HEK293 (cell line): ENCODE measurements at regions not wholly inside any gene's neighbourhood (a gene's known extent, or its start where the extent isn't known, plus 50 kb on each side); places are given as distances from the start of the nearest gene placed in this dataset.

ENCODE experiments used
- CTCF ChIA-PET: fragments of 350-600 bp; formaldehyde crosslinking; extraction: SDS; loops from one replicate; lab custom pipeline; 2021; ENCODE audit warnings: antibody characterized with exemption; lab: Yijun Ruan, JAX
- POLR2A ChIA-PET: fragments of 300-600 bp; formaldehyde crosslinking; extraction: SDS; loops from one replicate; lab custom pipeline; 2020; ENCODE audit warnings: antibody characterized with exemption, inconsistent platforms; lab: Yijun Ruan, JAX
- H3K27ac ChIP-seq: fragments of 200-500 bp; sonication (Bioruptor generic); 2 replicates; pipeline ENCODE4 v1.5.1; 2014; ENCODE audit warnings: low read depth, low read length, control low read depth, inconsistent platforms; ENCODE audit errors: extremely low read depth
- H3K36me3 ChIP-seq, 2 experiments: fragments of 200-500 bp in 1 of 2; sonication (Bioruptor generic) in 1 of 2; 1 replicate in 1 of 2; 2 replicates in 1 of 2; pipeline ENCODE4 v1.5.1; 2014 to 2017; ENCODE audit warnings: inconsistent platforms in 2 of 2, low read length in 2 of 2; ENCODE audit not compliant: control insufficient read depth in 2 of 2, insufficient read depth in 1 of 2
- H3K4me1 ChIP-seq: fragments of 200-500 bp; sonication (Bioruptor generic); 2 replicates; pipeline ENCODE4 v1.5.1; 2014; ENCODE audit warnings: mild to moderate bottlenecking, low read length, inconsistent platforms; ENCODE audit not compliant: control insufficient read depth, insufficient read depth
- H3K4me3 ChIP-seq: 2 replicates; pipeline ENCODE4 v1.5.1; 2011; ENCODE audit warnings: low read depth, mild to moderate bottlenecking, control low read depth, low read length, moderate library complexity
- H3K9me3 ChIP-seq: fragments of 200-500 bp; sonication (Bioruptor generic); 2 replicates; pipeline ENCODE4 v1.5.1; 2014; ENCODE audit warnings: low read depth, low read length, inconsistent platforms; ENCODE audit not compliant: control insufficient read depth, insufficient read depth
- AEBP2 ChIP-seq: fragments of 450-650 bp; formaldehyde crosslinking; IDR thresholded peaks from 2 replicates; pipeline ENCODE4 v1.5.1; 2016; ENCODE audit warnings: missing biosample characterization, missing genetic modification characterization, borderline replicate concordance
- ELK4 ChIP-seq: IDR thresholded peaks from 2 replicates; pipeline ENCODE4 v1.6.1; 2011; ENCODE audit warnings: mild to moderate bottlenecking, low read depth, low read length, borderline replicate concordance
- HOXA7 ChIP-seq: sonication (generic); formaldehyde crosslinking; IDR thresholded peaks from 2 replicates; pipeline ENCODE4 v1.8.1; 2022; ENCODE audit warnings: missing genetic modification reagents, borderline replicate concordance
- TCF7L2 ChIP-seq: IDR thresholded peaks from 2 replicates; pipeline ENCODE4 v1.6.1; 2011; ENCODE audit warnings: low read depth, mild to moderate bottlenecking, inconsistent platforms, low read length, moderate library complexity, borderline replicate concordance
- ZBTB11 ChIP-seq: fragments of 450-650 bp; formaldehyde crosslinking; conservative IDR thresholded peaks from 2 replicates; pipeline ENCODE4 v1.5.1; 2016; ENCODE audit warnings: low read depth, missing biosample characterization, missing genetic modification characterization
- ZBTB48 ChIP-seq: fragments of 450-650 bp; formaldehyde crosslinking; IDR thresholded peaks from 2 replicates; pipeline ENCODE4 v1.5.1; 2016; ENCODE audit warnings: missing biosample characterization, missing genetic modification characterization
- ZNF146 ChIP-seq: fragments of 450-650 bp; formaldehyde crosslinking; IDR thresholded peaks from 2 replicates; pipeline ENCODE4 v1.5.1; 2016; ENCODE audit warnings: missing biosample characterization, missing genetic modification characterization
- ZNF157 ChIP-seq: fragments of 450-650 bp; formaldehyde crosslinking; IDR thresholded peaks from 2 replicates; pipeline ENCODE4 v1.5.1; 2016; ENCODE audit warnings: missing biosample characterization, missing genetic modification characterization
- ZNF19 ChIP-seq: fragments of 450-650 bp; formaldehyde crosslinking; IDR thresholded peaks from 2 replicates; pipeline ENCODE4; 2016; ENCODE audit warnings: missing biosample characterization, missing genetic modification characterization, low read depth
- ZNF266 ChIP-seq: fragments of 450-650 bp; formaldehyde crosslinking; IDR thresholded peaks from 2 replicates; pipeline ENCODE4 v1.5.1; 2016; ENCODE audit warnings: missing biosample characterization, missing genetic modification characterization, low read depth
- ZNF354C ChIP-seq: fragments of 450-650 bp; formaldehyde crosslinking; IDR thresholded peaks from 2 replicates; pipeline ENCODE4 v1.5.1; 2016; ENCODE audit warnings: missing biosample characterization, missing genetic modification characterization, low read depth, borderline replicate concordance
- ZNF521 ChIP-seq: fragments of 450-650 bp; formaldehyde crosslinking; IDR thresholded peaks from 2 replicates; pipeline ENCODE4 v1.5.1; 2017; ENCODE audit warnings: missing biosample characterization, mild to moderate bottlenecking, missing genetic modification characterization
- ZNF555 ChIP-seq: fragments of 450-650 bp; formaldehyde crosslinking; conservative IDR thresholded peaks from 2 replicates; pipeline ENCODE4 v1.5.1; 2017; ENCODE audit warnings: missing biosample characterization, mild to moderate bottlenecking, missing genetic modification characterization, inconsistent platforms
- ZNF558 ChIP-seq: fragments of 450-650 bp; formaldehyde crosslinking; IDR thresholded peaks from 2 replicates; pipeline ENCODE4 v1.5.1; 2016; ENCODE audit warnings: missing biosample characterization, missing genetic modification characterization
- ZNF621 ChIP-seq: fragments of 450-650 bp; formaldehyde crosslinking; IDR thresholded peaks from 2 replicates; pipeline ENCODE4 v1.5.1; 2017; ENCODE audit warnings: missing biosample characterization, missing genetic modification characterization
- ZNF692 ChIP-seq: fragments of 450-650 bp; formaldehyde crosslinking; IDR thresholded peaks from 2 replicates; pipeline ENCODE4 v1.5.1; 2016; ENCODE audit warnings: missing biosample characterization, missing genetic modification characterization
- ZNF704 ChIP-seq: fragments of 450-650 bp; formaldehyde crosslinking; IDR thresholded peaks from 2 replicates; pipeline ENCODE4 v1.5.1; 2016; ENCODE audit warnings: missing biosample characterization, missing genetic modification characterization
- ZNF76 ChIP-seq: fragments of 450-650 bp; formaldehyde crosslinking; IDR thresholded peaks from 2 replicates; pipeline ENCODE4; 2016; ENCODE audit warnings: low read depth, missing biosample characterization, missing genetic modification characterization, borderline replicate concordance
- ZNF777 ChIP-seq: fragments of 450-650 bp; formaldehyde crosslinking; IDR thresholded peaks from 2 replicates; pipeline ENCODE4 v1.5.1; 2017; ENCODE audit warnings: missing biosample characterization, missing genetic modification characterization, borderline replicate concordance
- ZNF792 ChIP-seq: fragments of 450-650 bp; formaldehyde crosslinking; IDR thresholded peaks from 2 replicates; pipeline ENCODE4 v1.5.1; 2016; ENCODE audit warnings: missing biosample characterization, missing genetic modification characterization
- ZNF837 ChIP-seq: fragments of 450-650 bp; formaldehyde crosslinking; IDR thresholded peaks from 2 replicates; pipeline ENCODE4 v1.5.1; 2016; ENCODE audit warnings: missing biosample characterization, missing genetic modification characterization
- ZSCAN4 ChIP-seq: fragments of 450-650 bp; formaldehyde crosslinking; IDR thresholded peaks from 2 replicates; pipeline ENCODE4 v1.5.1; 2017; ENCODE audit warnings: missing biosample characterization, missing genetic modification characterization

GRCh38 chr9:73558471-73558870, 406.8 kb downstream of the ANXA1 start:
- no peak overlapping the region for H3K27ac ChIP-seq
- TF ChIP-seq HOXA7 (CRISPR knock-in tag) = no peak
- no peak for TF ChIP-seq TCF7L2
- TF ChIP-seq ZNF266 = no peak
- no peak for TF ChIP-seq ZNF692 (tag by site-specific recombination)
- TF ChIP-seq ZNF621 (tag by site-specific recombination) = no peak
- TF ChIP-seq ZBTB48 = no peak
- no peak for TF ChIP-seq ELK4
- TF ChIP-seq ZNF354C (tag by site-specific recombination) = no peak
- TF ChIP-seq ZNF157 (tag by site-specific recombination) = no peak
- no peak for TF ChIP-seq ZNF146 (tag by site-specific recombination)
- TF ChIP-seq, all 188 proteins: peak for 0
- ChIA-PET CTCF (no interaction called here), POLR2A (no interaction called here)
- Histone ChIP-seq H3K36me3 (no peaks in the 10 kb centered on the region), H3K4me3 (no peak overlapping the region), H3K9me3 (no peaks in the 10 kb centered on the region), H3K4me1 (no peaks in the 10 kb centered on the region)

- ChIA-PET CTCF (interaction anchor here (1.2 to 2.6 kb wide), 5 partner anchors 10 to 365 kb away, joined by 3 to 10 read pairs (median 4); no protein-coding TSS in a partner anchor), POLR2A (no interaction called here)
- H3K27ac ChIP-seq = no peak overlapping the region
- H3K36me3 ChIP-seq = no peaks in the 10 kb centered on the region
- H3K9me3 ChIP-seq = no peaks in the 10 kb centered on the region
- no peak overlapping the region for H3K4me3 ChIP-seq
- TF ChIP-seq ZNF777 (tag by site-specific recombination) = no peak
- TF ChIP-seq ZNF157 (tag by site-specific recombination) = no peak
- TF ChIP-seq ZNF19 = no peak
- TF ChIP-seq ZNF792 (tag by site-specific recombination) = no peak
- TF ChIP-seq AEBP2 = no peak
- TF ChIP-seq ZNF837 (tag by site-specific recombination) = no peak
- TF ChIP-seq ZNF704 (tag by site-specific recombination) = no peak
- no peak for TF ChIP-seq ZNF558
- no peak for TF ChIP-seq ZNF76 (tag by site-specific recombination)
- TF ChIP-seq ZNF521 (tag by site-specific recombination) = no peak
- no peak for TF ChIP-seq ZSCAN4 (tag by site-specific recombination)
- no peak for TF ChIP-seq ZBTB11 (tag by site-specific recombination)
- no peak for TF ChIP-seq ZNF555 (tag by site-specific recombination)
- no peaks in the 10 kb centered on the region for H3K4me1 ChIP-seq
These were observed 413.4 kb downstream of the ANXA1 start for GRCh38 chr9:73565026-73565425.
